HepG2 (cell line): ENCODE measurements at regions not wholly inside any gene's neighbourhood (a gene's known extent, or its start where the extent isn't known, plus 50 kb on each side); places are given as distances from the start of the nearest gene placed in this dataset.

Experiments
- ATAC-seq: fragments of 200-7000 bp; cut with Tn5 transposase; 3 replicates; pipeline ENCODE4 v1.9.1; 2020; ENCODE audit warnings: mild to moderate bottlenecking, moderate library complexity
- BruUV-seq: library from RNA; stranded (reverse); fragments of 400-500 nt; replicated peaks from 2 replicates; lab custom pipeline; 2021; lab: Mats Ljungman, UMichigan
- CTCF ChIA-PET: fragments of 300-600 bp; formaldehyde crosslinking; extraction: SDS; loops from one replicate; lab custom pipeline; 2021; ENCODE audit warnings: low total read pairs, inconsistent platforms, low intra/inter-chr PET ratio; lab: Yijun Ruan, JAX
- POLR2A ChIA-PET: fragments of 350-600 bp; sonication (Branson Sonifier 250); formaldehyde crosslinking; loops from one replicate; lab custom pipeline; 2020; ENCODE audit warnings: antibody characterized with exemption, inconsistent platforms; lab: Yijun Ruan, JAX
- DNase-seq: peaks from one replicate; pipeline ENCODE4 v3.0.0-alpha.2; 2015; ENCODE audit warnings: low spot score
- FAIRE-seq: peaks from 3 replicates; lab custom pipeline; 2011; peaks lifted over from hg19 to GRCh38; lab: Jason Lieb, UNC
- H2AFZ ChIP-seq: one replicate; pipeline ENCODE4 v1.6.1; 2011; ENCODE audit warnings: low read length, inconsistent platforms
- H3K27ac ChIP-seq: fragments of 300-600 bp; 3 replicates; pipeline ENCODE4 v1.8.0; 2011; ENCODE audit warnings: mixed run types, mild to moderate bottlenecking, mixed read lengths, low read length, inconsistent platforms; ENCODE audit not compliant: insufficient read depth; ENCODE audit errors: extremely low read length
- H3K27me3 ChIP-seq, 2 experiments: fragments of 200-600 bp in 1 of 2; 2 replicates in 1 of 2; 3 replicates in 1 of 2; pipeline versions ENCODE4 v1.6.0 to v1.8.0; 2011; ENCODE audit warnings: low read length in 2 of 2, mild to moderate bottlenecking in 2 of 2, moderate library complexity in 2 of 2, inconsistent platforms in 1 of 2; ENCODE audit not compliant: insufficient read depth in 2 of 2, control insufficient read depth in 1 of 2
- H3K36me3 ChIP-seq, 2 experiments: fragments of 200-600 bp in 1 of 2; replicated peaks in 1 of 2; 2 replicates in 1 of 2; 3 replicates in 1 of 2; pipeline versions ENCODE4 v1.5.1 to v1.8.0; 2011; ENCODE audit warnings: low read length in 2 of 2, inconsistent platforms in 1 of 2; ENCODE audit not compliant: insufficient read depth in 2 of 2, control insufficient read depth in 1 of 2
- H3K4me1 ChIP-seq: 2 replicates; pipeline ENCODE4 v1.5.1; 2012; ENCODE audit warnings: low read length, inconsistent platforms; ENCODE audit not compliant: insufficient read depth
- H3K4me2 ChIP-seq: 2 replicates; pipeline ENCODE4 v1.6.0; 2011; ENCODE audit warnings: low read depth, low read length, inconsistent platforms
- H3K4me3 ChIP-seq, 3 experiments: fragments of 200-600 bp in 1 of 3; sonication (generic), shearing (Covaris generic) in 1 of 3; replicated peaks in 1 of 3; 2 replicates each; pipeline ENCODE4 v1.5.1; 2011 to 2016; ENCODE audit warnings: low read length in 3 of 3, inconsistent platforms in 2 of 3, low read depth in 2 of 3, mild to moderate bottlenecking in 2 of 3, control low read depth in 1 of 3, mixed read lengths in 1 of 3; ENCODE audit not compliant: insufficient read depth in 1 of 3
- H3K79me2 ChIP-seq: one replicate; pipeline ENCODE4 v1.6.1; 2011; ENCODE audit warnings: low read length, inconsistent platforms; ENCODE audit not compliant: insufficient read depth
- H3K9ac ChIP-seq: 2 replicates; pipeline ENCODE4 v1.6.0; 2011; ENCODE audit warnings: mild to moderate bottlenecking, low read depth, low read length, inconsistent platforms; ENCODE audit not compliant: insufficient read depth
- H3K9me3 ChIP-seq: 2 replicates; pipeline ENCODE4 v1.5.1; 2012; ENCODE audit warnings: mild to moderate bottlenecking, low read length
- H4K20me1 ChIP-seq: 2 replicates; pipeline ENCODE4 v1.6.0; 2011; ENCODE audit warnings: inconsistent platforms, mild to moderate bottlenecking, low read length, moderate library complexity; ENCODE audit not compliant: insufficient read depth
- ERF ChIP-seq: IDR thresholded peaks from 2 replicates; pipeline ENCODE4 v1.6.1; 2018; ENCODE audit warnings: missing biosample characterization, missing genetic modification reagents
- GATA4 ChIP-seq: sonication (generic); IDR thresholded peaks from 2 replicates; pipeline ENCODE4 v1.6.1; 2016; ENCODE audit warnings: antibody characterized with exemption, low read depth, borderline replicate concordance
- GTF2F1 ChIP-seq: fragments of 150-350 bp; IDR thresholded peaks from 2 replicates; pipeline ENCODE4 v1.6.1; 2014; ENCODE audit warnings: low read length
- HBP1 ChIP-seq: IDR thresholded peaks from 2 replicates; pipeline ENCODE4 v1.6.1; 2016; ENCODE audit warnings: low read depth, control low read depth
- MTA1 ChIP-seq: sonication (generic); formaldehyde crosslinking; IDR thresholded peaks from 2 replicates; pipeline ENCODE4 v1.4.0; 2020; ENCODE audit warnings: missing genetic modification reagents, mild to moderate bottlenecking, borderline replicate concordance
- MTF2 ChIP-seq: sonication (generic); formaldehyde crosslinking; IDR thresholded peaks from 2 replicates; pipeline ENCODE4 v1.5.0; 2020; ENCODE audit warnings: missing genetic modification reagents, borderline replicate concordance
- MZF1 ChIP-seq: sonication (generic); formaldehyde crosslinking; IDR thresholded peaks from 2 replicates; pipeline ENCODE4 v1.8.1; 2023; ENCODE audit warnings: mild to moderate bottlenecking, missing genetic modification reagents, borderline replicate concordance
- NR2C2 ChIP-seq: sonication (generic); formaldehyde crosslinking; IDR thresholded peaks from 2 replicates; pipeline ENCODE4 v1.4.0; 2020; ENCODE audit warnings: missing genetic modification reagents, mild to moderate bottlenecking, moderate library complexity, borderline replicate concordance
- RFXANK ChIP-seq: IDR thresholded peaks from 2 replicates; pipeline ENCODE4 v1.6.1; 2016
- SNAI1 ChIP-seq: sonication (generic); formaldehyde crosslinking; IDR thresholded peaks from 2 replicates; pipeline ENCODE4 v1.5.0; 2020; ENCODE audit warnings: mild to moderate bottlenecking, missing genetic modification reagents, borderline replicate concordance
- SRY ChIP-seq: sonication (generic); formaldehyde crosslinking; IDR thresholded peaks from 2 replicates; pipeline ENCODE4 v1.8.0; 2022; ENCODE audit warnings: mild to moderate bottlenecking, missing genetic modification reagents
- TRIM24 ChIP-seq: sonication (generic); formaldehyde crosslinking; IDR thresholded peaks from 2 replicates; pipeline ENCODE4 v1.8.0; 2022; ENCODE audit warnings: mild to moderate bottlenecking, missing genetic modification reagents
- ZNF335 ChIP-seq: sonication (generic); formaldehyde crosslinking; IDR thresholded peaks from 2 replicates; pipeline ENCODE4 v1.4.0; 2020; ENCODE audit warnings: missing genetic modification reagents
- ZNF362 ChIP-seq: sonication (generic); formaldehyde crosslinking; IDR thresholded peaks from 2 replicates; pipeline ENCODE4 v1.4.0; 2020; ENCODE audit warnings: missing genetic modification reagents, mild to moderate bottlenecking, borderline replicate concordance
- ZNF549 ChIP-seq: sonication (generic); formaldehyde crosslinking; IDR thresholded peaks from 2 replicates; pipeline ENCODE4 v1.5.0; 2020; ENCODE audit warnings: missing genetic modification reagents
- ZSCAN22 ChIP-seq: sonication (generic); formaldehyde crosslinking; IDR thresholded peaks from 2 replicates; pipeline ENCODE4 v1.4.0; 2020; ENCODE audit warnings: mild to moderate bottlenecking, missing genetic modification reagents
- WGBS: methylation state at CpG from one replicate; pipeline ENCODE4 v1.1.6; 2017; ENCODE audit warnings: low lambda C conversion rate; 5-methylcytosine and 5-hydroxymethylcytosine counted together
- in situ Hi-C: cut with HindIII; loops from 2 replicates; pipeline ENCODE4 v1.10.0; 2017; ENCODE audit warnings: low pct_unique_long_range_greater_than_20kb; ENCODE audit not compliant: extremely low pct_ligation_motif_present
- intact Hi-C: fragments of 100-400 bp; cut with micrococcal nuclease; formaldehyde crosslinking; loops from one replicate; pipeline ENCODE4 v1.10.0; 2022; ENCODE audit not compliant: unreplicated experiment
- TF ChIP-seq, protein P1 (sequence below): sonication (generic); formaldehyde crosslinking; IDR thresholded peaks from 2 replicates; pipeline ENCODE4 v1.4.0; 2020; ENCODE audit warnings: mild to moderate bottlenecking, low read depth, missing genetic modification reagents

- ChIA-PET CTCF (no interaction called here), POLR2A (no interaction called here)
- 1% methylated on average over 2 of the region's 2 CpGs for WGBS
- in situ Hi-C loops (no loop called here), intact Hi-C loops (no loop called here)
- H3K9ac ChIP-seq = no peak overlapping the region
- no peak overlapping the region for H3K4me2 ChIP-seq
- no peak overlapping the region for H3K4me3 ChIP-seq
- H3K36me3 ChIP-seq = no peaks in the 10 kb centered on the region
- H4K20me1 ChIP-seq = no peaks in the 10 kb centered on the region
- H2AFZ ChIP-seq = no peak overlapping the region
- H3K79me2 ChIP-seq = no peaks in the 10 kb centered on the region
- H3K27ac ChIP-seq = no peak overlapping the region
- BruUV-seq = no TSS peak
- no peaks in the 10 kb centered on the region for H3K4me1 ChIP-seq
- FAIRE-seq (no peak), DNase-seq (no peak), ATAC-seq (no peak)
- H3K27me3 ChIP-seq = no peaks in the 10 kb centered on the region
- H3K9me3 ChIP-seq = no peaks in the 10 kb centered on the region
- TF ChIP-seq ZNF335 (CRISPR knock-in tag) = no peak
- TF ChIP-seq, protein P1, sequence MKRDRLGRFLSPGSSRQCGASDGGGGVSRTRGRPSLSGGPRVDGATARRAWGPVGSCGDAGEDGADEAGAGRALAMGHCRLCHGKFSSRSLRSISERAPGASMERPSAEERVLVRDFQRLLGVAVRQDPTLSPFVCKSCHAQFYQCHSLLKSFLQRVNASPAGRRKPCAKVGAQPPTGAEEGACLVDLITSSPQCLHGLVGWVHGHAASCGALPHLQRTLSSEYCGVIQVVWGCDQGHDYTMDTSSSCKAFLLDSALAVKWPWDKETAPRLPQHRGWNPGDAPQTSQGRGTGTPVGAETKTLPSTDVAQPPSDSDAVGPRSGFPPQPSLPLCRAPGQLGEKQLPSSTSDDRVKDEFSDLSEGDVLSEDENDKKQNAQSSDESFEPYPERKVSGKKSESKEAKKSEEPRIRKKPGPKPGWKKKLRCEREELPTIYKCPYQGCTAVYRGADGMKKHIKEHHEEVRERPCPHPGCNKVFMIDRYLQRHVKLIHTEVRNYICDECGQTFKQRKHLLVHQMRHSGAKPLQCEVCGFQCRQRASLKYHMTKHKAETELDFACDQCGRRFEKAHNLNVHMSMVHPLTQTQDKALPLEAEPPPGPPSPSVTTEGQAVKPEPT = no peak
- no peak for TF ChIP-seq HBP1
- no peak for TF ChIP-seq GTF2F1
- TF ChIP-seq RFXANK (CRISPR knock-in tag) = no peak
- no peak for TF ChIP-seq MTF2 (CRISPR knock-in tag)
- no peak for TF ChIP-seq MZF1
- TF ChIP-seq NR2C2 (CRISPR knock-in tag) = no peak
- no peak for TF ChIP-seq ZSCAN22
- TF ChIP-seq GATA4 = no peak
- no peak for TF ChIP-seq ZNF362
- no peak for TF ChIP-seq TRIM24 (CRISPR knock-in tag)
- TF ChIP-seq ERF = no peak
- TF ChIP-seq SRY (CRISPR knock-in tag) = no peak
- TF ChIP-seq ZNF549 = no peak
- no peak for TF ChIP-seq MTA1 (CRISPR knock-in tag)
- no peak for TF ChIP-seq SNAI1 (CRISPR knock-in tag)
Measured at GRCh38 chr1:78370779-78371482, 119.8 kb upstream of the PTGFR start.
